ENCODE measurements at regions not wholly inside any gene's neighbourhood (a gene's known extent, or its start where the extent isn't known, plus 50 kb on each side); places are given as distances from the start of the nearest gene placed in this dataset.

GRCh38 chr6:93105017-93105416, 314.3 kb downstream of the EPHA7 start:
- TF ChIP-seq EZH2 (IDR thresholded peaks at IDR 0.05; ENCODE audit: borderline replicate concordance) (no peak), CTCF (IDR thresholded peaks at IDR 0.05; ENCODE audit: poor library complexity) (no peak)

Data from hepatocyte (in vitro differentiated cells).